Suprapubic skin (tissue), 3 donors: ENCODE measurements at regions not wholly inside any gene's neighbourhood (a gene's known extent, or its start where the extent isn't known, plus 50 kb on each side); places are given as distances from the start of the nearest gene placed in this dataset.

Experiments used
- EP300 ChIP-seq: sonication (generic); formaldehyde crosslinking; IDR thresholded peaks from one replicate; pipeline ENCODE4 v1.6.1; 2017; ENCODE audit warnings: antibody characterized with exemption
- TF ChIP-seq, protein P1 (sequence below), 2 donors: fragments of 200-600 bp in 1 of 2; fragments of 450-650 bp in 1 of 2; sonication (generic) in 1 of 2; IDR thresholded peaks; one replicate each; pipeline ENCODE4 v1.5.1; 2016 to 2019; ENCODE audit warnings: antibody characterized with exemption in 2 of 2, mild to moderate bottlenecking in 1 of 2, moderate library complexity in 1 of 2

DNA sequence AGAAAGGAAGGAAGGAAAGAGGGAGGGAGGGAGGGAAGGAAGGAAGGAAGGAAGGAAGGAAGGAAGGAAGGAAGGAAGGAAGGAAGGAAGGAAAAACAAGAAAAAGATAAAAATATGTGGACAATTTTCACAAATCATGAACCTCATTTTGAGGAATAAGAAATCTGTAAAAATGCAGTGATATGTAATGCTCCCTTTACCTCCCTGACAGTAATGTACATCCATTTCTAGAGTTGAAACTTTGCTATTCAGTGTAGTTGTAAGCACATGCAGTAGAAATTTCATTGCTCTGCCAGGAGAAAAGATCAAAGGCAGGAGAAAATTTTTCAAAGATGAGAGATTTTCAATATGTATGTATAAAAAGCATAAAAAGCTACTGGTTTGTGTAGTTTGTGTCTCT, 189.5 kb upstream of the MYO3A start:
- TF ChIP-seq, protein P1, sequence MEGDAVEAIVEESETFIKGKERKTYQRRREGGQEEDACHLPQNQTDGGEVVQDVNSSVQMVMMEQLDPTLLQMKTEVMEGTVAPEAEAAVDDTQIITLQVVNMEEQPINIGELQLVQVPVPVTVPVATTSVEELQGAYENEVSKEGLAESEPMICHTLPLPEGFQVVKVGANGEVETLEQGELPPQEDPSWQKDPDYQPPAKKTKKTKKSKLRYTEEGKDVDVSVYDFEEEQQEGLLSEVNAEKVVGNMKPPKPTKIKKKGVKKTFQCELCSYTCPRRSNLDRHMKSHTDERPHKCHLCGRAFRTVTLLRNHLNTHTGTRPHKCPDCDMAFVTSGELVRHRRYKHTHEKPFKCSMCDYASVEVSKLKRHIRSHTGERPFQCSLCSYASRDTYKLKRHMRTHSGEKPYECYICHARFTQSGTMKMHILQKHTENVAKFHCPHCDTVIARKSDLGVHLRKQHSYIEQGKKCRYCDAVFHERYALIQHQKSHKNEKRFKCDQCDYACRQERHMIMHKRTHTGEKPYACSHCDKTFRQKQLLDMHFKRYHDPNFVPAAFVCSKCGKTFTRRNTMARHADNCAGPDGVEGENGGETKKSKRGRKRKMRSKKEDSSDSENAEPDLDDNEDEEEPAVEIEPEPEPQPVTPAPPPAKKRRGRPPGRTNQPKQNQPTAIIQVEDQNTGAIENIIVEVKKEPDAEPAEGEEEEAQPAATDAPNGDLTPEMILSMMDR (IDR thresholded peaks at IDR 0.05) = no peak
- TF ChIP-seq EP300 = no peak
